IMR-90 (cell line): ENCODE measurements at regions not wholly inside any gene's neighbourhood (a gene's known extent, or its start where the extent isn't known, plus 50 kb on each side); places are given as distances from the start of the nearest gene placed in this dataset.

Experiments
- ATAC-seq: fragments of 200-7000 bp; cut with Tn5 transposase; 2 replicates; pipeline ENCODE4 v1.9.1; 2020; ENCODE audit warnings: low read depth, mild to moderate bottlenecking, moderate library complexity
- BruUV-seq: library from RNA; stranded (reverse); fragments of 400-500 nt; replicated peaks from 2 replicates; lab custom pipeline; 2021; lab: Mats Ljungman, UMichigan
- CTCF ChIA-PET: fragments of 300-600 bp; formaldehyde crosslinking; extraction: SDS; loops from one replicate; lab custom pipeline; 2021; ENCODE audit warnings: antibody characterized with exemption; lab: Yijun Ruan, JAX
- POLR2A ChIA-PET: fragments of 300-600 bp; sonication (Branson Sonifier 250); formaldehyde crosslinking; loops from one replicate; lab custom pipeline; 2022; ENCODE audit warnings: antibody characterized with exemption; ENCODE audit not compliant: unreplicated experiment; lab: Charles Lee
- DNase-seq: peaks from one replicate; pipeline ENCODE4 v3.0.0; 2013
- H2AFZ ChIP-seq: replicated peaks from 2 replicates; pipeline ENCODE3; 2013; ENCODE audit warnings: low read length, mild to moderate bottlenecking; ENCODE audit not compliant: poor library complexity
- H2AK5ac ChIP-seq: 2 replicates; pipeline ENCODE4 v1.6.1; 2013; ENCODE audit warnings: low read depth, low read length, inconsistent platforms
- H2AK9ac ChIP-seq: replicated peaks from 2 replicates; pipeline ENCODE3; 2013; ENCODE audit warnings: mild to moderate bottlenecking, low read depth, low read length, moderate library complexity; ENCODE audit not compliant: poor library complexity
- H2BK120ac ChIP-seq: 2 replicates; pipeline ENCODE4 v1.6.1; 2013; ENCODE audit warnings: low read depth, low read length, inconsistent platforms
- H2BK15ac ChIP-seq: 3 replicates; pipeline ENCODE4 v1.6.1; 2013; ENCODE audit warnings: low read depth, low read length, inconsistent platforms
- H2BK20ac ChIP-seq: 2 replicates; pipeline ENCODE4 v1.6.1; 2013; ENCODE audit warnings: low read depth, mild to moderate bottlenecking, inconsistent platforms, low read length, moderate library complexity
- H2BK5ac ChIP-seq: 2 replicates; pipeline ENCODE4 v1.6.1; 2013; ENCODE audit warnings: mild to moderate bottlenecking, low read depth, low read length, inconsistent platforms; ENCODE audit not compliant: poor library complexity, severe bottlenecking
- H3K14ac ChIP-seq: replicated peaks from 2 replicates; pipeline ENCODE4 v1.6.1; 2013; ENCODE audit warnings: low read depth, low read length, inconsistent platforms
- H3K18ac ChIP-seq: 2 replicates; pipeline ENCODE4 v1.6.1; 2013; ENCODE audit warnings: low read depth, low read length, control low read depth
- H3K23ac ChIP-seq: 2 replicates; pipeline ENCODE4 v1.6.1; 2013; ENCODE audit warnings: low read depth, low read length, inconsistent platforms
- H3K27ac ChIP-seq: 2 replicates; pipeline ENCODE4 v1.5.1; 2013; ENCODE audit warnings: mild to moderate bottlenecking, control low read depth, low read length; ENCODE audit not compliant: insufficient read depth
- H3K27me3 ChIP-seq: 2 replicates; pipeline ENCODE4 v1.6.1; 2013; ENCODE audit warnings: low read length; ENCODE audit not compliant: control insufficient read depth, insufficient read depth
- H3K36me3 ChIP-seq: 2 replicates; pipeline ENCODE4 v1.6.1; 2013; ENCODE audit warnings: low read length, mixed read lengths; ENCODE audit not compliant: control insufficient read depth, insufficient read depth
- H3K4ac ChIP-seq: 2 replicates; pipeline ENCODE4 v1.6.1; 2013; ENCODE audit warnings: low read depth, low read length, inconsistent platforms
- H3K4me1 ChIP-seq: 2 replicates; pipeline ENCODE4 v1.6.1; 2013; ENCODE audit warnings: low read length, mixed read lengths; ENCODE audit not compliant: control insufficient read depth, insufficient read depth
- H3K4me2 ChIP-seq: 2 replicates; pipeline ENCODE4 v1.6.1; 2013; ENCODE audit warnings: low read depth, mild to moderate bottlenecking, control low read depth, low read length, moderate library complexity
- H3K4me3 ChIP-seq: 2 replicates; pipeline ENCODE4 v1.5.1; 2013; ENCODE audit warnings: low read depth, mild to moderate bottlenecking, control low read depth, low read length, moderate library complexity; ENCODE audit not compliant: insufficient read depth
- H3K56ac ChIP-seq: 2 replicates; pipeline ENCODE4 v1.6.1; 2013; ENCODE audit warnings: low read length, inconsistent platforms; ENCODE audit not compliant: insufficient read depth; ENCODE audit errors: extremely low read depth
- H3K79me1 ChIP-seq, 2 experiments: 2 replicates each; pipeline ENCODE4 v1.6.1; 2013; ENCODE audit warnings: low read length in 2 of 2, inconsistent platforms in 1 of 2, low read depth in 1 of 2
- H3K9ac ChIP-seq: 2 replicates; pipeline ENCODE4 v1.6.1; 2013; ENCODE audit warnings: low read depth, low read length, control low read depth
- H3K9me1 ChIP-seq: 2 replicates; pipeline ENCODE4 v1.6.1; 2013; ENCODE audit warnings: low read length, inconsistent platforms; ENCODE audit not compliant: insufficient read depth
- H3K9me3 ChIP-seq: 2 replicates; pipeline ENCODE4 v1.6.1; 2013; ENCODE audit warnings: low read length; ENCODE audit not compliant: control insufficient read depth, insufficient read depth
- H4K20me1 ChIP-seq: 2 replicates; pipeline ENCODE4 v1.6.1; 2013; ENCODE audit warnings: low read length, inconsistent platforms; ENCODE audit not compliant: insufficient read depth
- H4K5ac ChIP-seq: 2 replicates; pipeline ENCODE4 v1.6.1; 2013; ENCODE audit warnings: mild to moderate bottlenecking, low read depth, low read length, control low read depth
- H4K8ac ChIP-seq, 2 experiments: 2 replicates each; pipeline ENCODE4 v1.6.1; 2013; ENCODE audit warnings: low read depth in 2 of 2, low read length in 2 of 2, control low read depth in 1 of 2, inconsistent platforms in 1 of 2
- H4K91ac ChIP-seq: 2 replicates; pipeline ENCODE4 v1.6.1; 2013; ENCODE audit warnings: low read depth, low read length, inconsistent platforms; ENCODE audit not compliant: insufficient read depth
- BHLHE40 ChIP-seq: fragments of 150-350 bp; IDR thresholded peaks from 2 replicates; pipeline ENCODE4 v1.6.1; 2016; ENCODE audit warnings: mild to moderate bottlenecking, low read depth, low read length
- CEBPB ChIP-seq: IDR thresholded peaks from 2 replicates; pipeline ENCODE4 v1.6.1; 2012; ENCODE audit warnings: low read depth, low read length, improper control_type of control experiment
- CHD1 ChIP-seq: IDR thresholded peaks from 2 replicates; pipeline ENCODE4 v1.6.1; 2012; ENCODE audit warnings: low read depth, low read length, improper control_type of control experiment
- ELK1 ChIP-seq: fragments of 150-350 bp; IDR thresholded peaks from 2 replicates; pipeline ENCODE4 v1.6.1; 2016; ENCODE audit warnings: low read depth, mild to moderate bottlenecking, low read length, moderate library complexity, borderline replicate concordance
- FOS ChIP-seq: fragments of 150-350 bp; IDR thresholded peaks from 2 replicates; pipeline ENCODE4 v1.6.1; 2016; ENCODE audit warnings: low read depth, low read length
- MAFK ChIP-seq: IDR thresholded peaks from 2 replicates; pipeline ENCODE4 v1.6.1; 2012; ENCODE audit warnings: low read depth, low read length, improper control_type of control experiment
- MAZ ChIP-seq: IDR thresholded peaks from 2 replicates; pipeline ENCODE4 v1.6.1; 2012; ENCODE audit warnings: low read depth, mild to moderate bottlenecking, low read length, improper control_type of control experiment, moderate library complexity, borderline replicate concordance
- MXI1 ChIP-seq: IDR thresholded peaks from 2 replicates; pipeline ENCODE4 v1.6.1; 2012; ENCODE audit warnings: low read depth, mild to moderate bottlenecking, low read length, moderate library complexity, borderline replicate concordance
- NFE2L2 ChIP-seq: fragments of 150-350 bp; IDR thresholded peaks from 2 replicates; pipeline ENCODE4 v1.6.1; 2016; ENCODE audit warnings: low read depth, mild to moderate bottlenecking, low read length
- POLR2A ChIP-seq: IDR thresholded peaks from 2 replicates; pipeline ENCODE4 v1.6.1; 2012; ENCODE audit warnings: mild to moderate bottlenecking, low read depth, low read length
- RAD21 ChIP-seq: IDR thresholded peaks from 2 replicates; pipeline ENCODE4 v1.6.1; 2012; ENCODE audit warnings: low read length, improper control_type of control experiment
- RCOR1 ChIP-seq: IDR thresholded peaks from 2 replicates; pipeline ENCODE4 v1.6.1; 2012; ENCODE audit warnings: mild to moderate bottlenecking, low read length, improper control_type of control experiment; ENCODE audit not compliant: insufficient replicate concordance
- RFX5 ChIP-seq: IDR thresholded peaks from 2 replicates; pipeline ENCODE4 v1.8.0; 2012; ENCODE audit warnings: low read depth, mild to moderate bottlenecking, low read length, moderate library complexity
- SMC3 ChIP-seq: fragments of 150-350 bp; IDR thresholded peaks from 2 replicates; pipeline ENCODE4 v1.6.1; 2016; ENCODE audit warnings: low read depth, mild to moderate bottlenecking, antibody characterized with exemption, low read length, moderate library complexity
- USF2 ChIP-seq: fragments of 150-350 bp; IDR thresholded peaks from 2 replicates; pipeline ENCODE4 v1.6.1; 2017; ENCODE audit warnings: mild to moderate bottlenecking, antibody characterized with exemption, low read length, low read depth
- WGBS, 2 experiments: methylation state at CpG; one replicate each; pipeline versions ENCODE4 v1.1.5 to v1.1.7; 2013; ENCODE audit warnings: missing lambda C conversion rate in 2 of 2; ENCODE audit not compliant: insufficient read length in 1 of 2; ENCODE audit errors: extremely low coverage in 2 of 2; 5-methylcytosine and 5-hydroxymethylcytosine counted together
- dilution Hi-C: fragments of 300-500 bp; cut with HindIII; formaldehyde crosslinking; loops from one replicate; pipeline ENCODE4 v1.14.3; 2018; ENCODE audit warnings: low sequenced_read_pairs; ENCODE audit not compliant: unreplicated experiment
- in situ Hi-C: fragments of 300-500 bp; cut with MboI; formaldehyde crosslinking; loops from 3 replicates; pipeline ENCODE4 v1.14.3; 2019; ENCODE audit warnings: low sequenced_read_pairs, inconsistent platforms, mixed read lengths
- intact Hi-C: fragments of 100-400 bp; cut with micrococcal nuclease; formaldehyde crosslinking; loops from 2 replicates; pipeline ENCODE4 v1.10.0; 2022
- TF ChIP-seq, protein P1 (sequence below): conservative IDR thresholded peaks from 2 replicates; pipeline ENCODE4 v1.5.1; 2012; ENCODE audit warnings: mild to moderate bottlenecking, low read depth, low read length, improper control_type of control experiment

DNA sequence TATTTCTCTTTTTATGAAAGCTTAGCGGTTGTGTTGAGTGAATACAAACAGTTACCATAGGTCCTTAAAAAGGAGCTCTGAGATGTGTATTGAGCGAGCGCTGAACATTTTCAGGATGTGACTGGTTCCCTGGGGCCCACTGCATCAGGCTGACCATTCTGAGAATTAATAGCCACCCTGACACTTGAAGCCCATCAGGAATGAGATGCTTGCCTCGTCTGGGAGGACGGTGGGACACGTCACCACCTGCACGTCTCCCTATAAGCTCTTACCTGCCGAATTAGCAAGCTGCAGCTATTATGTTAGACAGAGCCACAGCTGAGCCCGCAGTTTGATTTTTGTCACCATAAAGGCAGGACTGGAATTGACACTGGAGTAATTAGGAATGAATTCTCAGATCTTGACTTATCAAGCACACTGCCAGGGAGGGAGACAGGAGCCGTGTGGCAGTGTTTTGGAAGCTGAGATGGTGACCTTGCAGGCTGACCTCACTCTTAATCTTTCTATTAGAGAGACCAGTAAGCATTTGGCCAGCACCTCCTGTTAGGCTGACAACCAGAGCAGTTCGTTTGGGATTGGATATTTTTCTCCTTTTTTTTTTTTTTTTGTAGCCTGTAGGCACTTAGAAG, 373.1 kb upstream of the WWC1 start:
- Histone ChIP-seq H4K20me1 (no peaks in the 10 kb centered on the region), H3K23ac (no peak overlapping the region), H3K9me3 (no peaks in the 10 kb centered on the region), H3K27me3 (no peaks in the 10 kb centered on the region), H3K9me1 (no peaks in the 10 kb centered on the region), H3K18ac (no peak overlapping the region), H3K9ac (no peak overlapping the region), H3K14ac (no peak overlapping the region), H2AK5ac (no peak overlapping the region), H2AK9ac (no peak overlapping the region), H3K4me1 (no peaks in the 10 kb centered on the region), H3K79me1 (no peaks in the 10 kb centered on the region), H2BK15ac (no peak overlapping the region), H3K36me3 (no peaks in the 10 kb centered on the region), H4K5ac (no peak overlapping the region), H4K91ac (no peak overlapping the region), H3K56ac (no peak overlapping the region), H3K4ac (no peak overlapping the region), H2BK5ac (no peak overlapping the region), H2AFZ (no peak overlapping the region), H3K4me3 (no peak overlapping the region), H2BK20ac (no peak overlapping the region), H2BK120ac (no peak overlapping the region), H4K8ac (no peak overlapping the region), H3K4me2 (no peak overlapping the region), H3K27ac (no peak overlapping the region)
- WGBS, 2 experiments = 52% methylated on average over 3 of the region's 11 CpGs; no CpG with 5 or more reads in 1 of the 2 experiments
- in situ Hi-C loops (no loop called here), intact Hi-C loops (no loop called here), dilution Hi-C loops (no loop called here)
- TF ChIP-seq FOS = no peak
- TF ChIP-seq RFX5 = no peak
- TF ChIP-seq POLR2A = no peak
- no peak for TF ChIP-seq CHD1
- no peak for TF ChIP-seq CEBPB
- TF ChIP-seq RAD21 = no peak
- no peak for TF ChIP-seq MXI1
- no peak for TF ChIP-seq NFE2L2
- TF ChIP-seq ELK1 = no peak
- TF ChIP-seq, protein P1, sequence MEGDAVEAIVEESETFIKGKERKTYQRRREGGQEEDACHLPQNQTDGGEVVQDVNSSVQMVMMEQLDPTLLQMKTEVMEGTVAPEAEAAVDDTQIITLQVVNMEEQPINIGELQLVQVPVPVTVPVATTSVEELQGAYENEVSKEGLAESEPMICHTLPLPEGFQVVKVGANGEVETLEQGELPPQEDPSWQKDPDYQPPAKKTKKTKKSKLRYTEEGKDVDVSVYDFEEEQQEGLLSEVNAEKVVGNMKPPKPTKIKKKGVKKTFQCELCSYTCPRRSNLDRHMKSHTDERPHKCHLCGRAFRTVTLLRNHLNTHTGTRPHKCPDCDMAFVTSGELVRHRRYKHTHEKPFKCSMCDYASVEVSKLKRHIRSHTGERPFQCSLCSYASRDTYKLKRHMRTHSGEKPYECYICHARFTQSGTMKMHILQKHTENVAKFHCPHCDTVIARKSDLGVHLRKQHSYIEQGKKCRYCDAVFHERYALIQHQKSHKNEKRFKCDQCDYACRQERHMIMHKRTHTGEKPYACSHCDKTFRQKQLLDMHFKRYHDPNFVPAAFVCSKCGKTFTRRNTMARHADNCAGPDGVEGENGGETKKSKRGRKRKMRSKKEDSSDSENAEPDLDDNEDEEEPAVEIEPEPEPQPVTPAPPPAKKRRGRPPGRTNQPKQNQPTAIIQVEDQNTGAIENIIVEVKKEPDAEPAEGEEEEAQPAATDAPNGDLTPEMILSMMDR = no peak
- no peak for TF ChIP-seq USF2
- TF ChIP-seq BHLHE40 = no peak
- TF ChIP-seq RCOR1 = no peak
- no peak for TF ChIP-seq MAFK
- no peak for TF ChIP-seq SMC3
- TF ChIP-seq MAZ = no peak
- no TSS peak for BruUV-seq
- ChIA-PET POLR2A (no interaction called here), CTCF (interaction anchor here (1.3 kb wide), 1 partner anchor 14 kb away, joined by 3 read pairs; no protein-coding TSS in a partner anchor)
- no peak for DNase-seq
- no peak for ATAC-seq
